Liver (tissue), 8 donors: ENCODE measurements at regions not wholly inside any gene's neighbourhood (a gene's known extent, or its start where the extent isn't known, plus 50 kb on each side); places are given as distances from the start of the nearest gene placed in this dataset.

Experiments
- DNase-seq: peaks from one replicate; pipeline ENCODE4 v3.0.0-alpha.2; 2017; ENCODE audit warnings: low spot score
- H3K27ac ChIP-seq, 2 donors: one replicate each; pipeline ENCODE4 v1.7.0; 2013; ENCODE audit warnings: inconsistent platforms in 2 of 2, low read length in 2 of 2, control low read depth in 1 of 2, low read depth in 1 of 2, mild to moderate bottlenecking in 1 of 2
- H3K27me3 ChIP-seq, 4 donors: one replicate each; pipeline versions ENCODE4 v1.6.1 to v1.7.0; 2013; ENCODE audit warnings: low read length in 3 of 4, inconsistent platforms in 1 of 4, mild to moderate bottlenecking in 1 of 4, moderate library complexity in 1 of 4; ENCODE audit not compliant: control insufficient read depth in 4 of 4, insufficient read depth in 4 of 4
- H3K36me3 ChIP-seq, 4 donors: one replicate each; pipeline versions ENCODE4 v1.6.1 to v1.7.0; 2013; ENCODE audit warnings: low read length in 3 of 4, mild to moderate bottlenecking in 3 of 4, low read depth in 1 of 4, moderate library complexity in 1 of 4; ENCODE audit not compliant: control insufficient read depth in 4 of 4, insufficient read depth in 3 of 4
- H3K4me1 ChIP-seq, 4 donors: one replicate each; pipeline versions ENCODE4 v1.6.1 to v1.7.0; 2013; ENCODE audit warnings: low read length in 3 of 4, mild to moderate bottlenecking in 3 of 4, moderate library complexity in 1 of 4; ENCODE audit not compliant: control insufficient read depth in 4 of 4, insufficient read depth in 4 of 4
- H3K4me3 ChIP-seq, 3 donors: one replicate each; pipeline versions ENCODE4 v1.6.1 to v1.7.0; 2013; ENCODE audit warnings: low read length in 3 of 3, control low read depth in 1 of 3, low read depth in 1 of 3, mild to moderate bottlenecking in 1 of 3
- H3K9ac ChIP-seq, 2 donors: one replicate each; pipeline ENCODE4 v1.7.0; 2013; ENCODE audit warnings: low read length in 2 of 2, mild to moderate bottlenecking in 2 of 2, moderate library complexity in 2 of 2, control low read depth in 1 of 2, low read depth in 1 of 2
- H3K9me3 ChIP-seq, 4 donors: one replicate each; pipeline versions ENCODE4 v1.6.1 to v1.7.0; 2013; ENCODE audit warnings: low read length in 3 of 4; ENCODE audit not compliant: control insufficient read depth in 4 of 4
- CTCF ChIP-seq: fragments of 150-350 bp; IDR thresholded peaks from 2 replicates; pipeline ENCODE4 v1.5.1; 2017; ENCODE audit warnings: improper control_type of control experiment, low read depth, low read length; ENCODE audit not compliant: missing input control
- EGR1 ChIP-seq, 2 donors: IDR thresholded peaks; 2 replicates each; pipeline ENCODE4 v1.6.1; 2016 to 2018; ENCODE audit warnings: antibody characterized with exemption in 2 of 2, low read depth in 2 of 2
- FOXA1 ChIP-seq: IDR thresholded peaks from 2 replicates; pipeline ENCODE4 v1.6.1; 2016; ENCODE audit warnings: antibody characterized with exemption
- GABPA ChIP-seq, 2 donors: IDR thresholded peaks in 1 of 2; conservative IDR thresholded peaks in 1 of 2; 2 replicates each; pipeline ENCODE4 v1.6.1; 2016; ENCODE audit warnings: antibody characterized with exemption in 2 of 2, mild to moderate bottlenecking in 1 of 2, moderate library complexity in 1 of 2
- HNF4A ChIP-seq, 2 donors: conservative IDR thresholded peaks; 2 replicates each; pipeline ENCODE4 v1.6.1; 2016; ENCODE audit warnings: antibody characterized with exemption in 2 of 2, mild to moderate bottlenecking in 2 of 2
- JUND ChIP-seq, 2 donors: IDR thresholded peaks; 2 replicates each; pipeline ENCODE4 v1.6.1; 2016; ENCODE audit warnings: antibody characterized with exemption in 2 of 2
- MAX ChIP-seq: IDR thresholded peaks from 2 replicates; pipeline ENCODE4 v1.6.1; 2016; ENCODE audit warnings: antibody characterized with exemption
- NR2F2 ChIP-seq: IDR thresholded peaks from 2 replicates; pipeline ENCODE4 v1.6.1; 2016; ENCODE audit warnings: antibody characterized with exemption
- RAD21 ChIP-seq, 2 donors: IDR thresholded peaks; 2 replicates each; pipeline ENCODE4 v1.6.1; 2016; ENCODE audit warnings: antibody characterized with exemption in 2 of 2, mild to moderate bottlenecking in 2 of 2
- REST ChIP-seq: IDR thresholded peaks from 2 replicates; pipeline ENCODE4 v1.6.1; 2016; ENCODE audit warnings: antibody characterized with exemption, mild to moderate bottlenecking
- RXRA ChIP-seq, 2 donors: IDR thresholded peaks; 2 replicates each; pipeline ENCODE4 v1.6.1; 2017 to 2018; ENCODE audit warnings: antibody characterized with exemption in 2 of 2, mild to moderate bottlenecking in 1 of 2
- TAF1 ChIP-seq: conservative IDR thresholded peaks from 2 replicates; pipeline ENCODE4 v1.6.1; 2016; ENCODE audit warnings: antibody characterized with exemption, mild to moderate bottlenecking
- YY1 ChIP-seq: IDR thresholded peaks from 2 replicates; pipeline ENCODE4 v1.6.1; 2016; ENCODE audit warnings: antibody characterized with exemption, mild to moderate bottlenecking
- WGBS: extraction: QIAGEN DNeasy Blood & Tissue Kit; methylation state at CpG from one replicate; pipeline ENCODE4 v1.1.7; 2013; 5-methylcytosine and 5-hydroxymethylcytosine counted together
- TF ChIP-seq, protein P1 (sequence below): IDR thresholded peaks from 2 replicates; pipeline ENCODE4 v1.6.1; 2016; ENCODE audit warnings: antibody characterized with exemption
- TF ChIP-seq, protein P2 (sequence below): IDR thresholded peaks from 2 replicates; pipeline ENCODE4 v1.6.1; 2016; ENCODE audit warnings: antibody characterized with exemption
- donor health status: healthy.
- donor health status: healthy.
- donor health status: healthy.
- donor health status: healthy.
- donor health status: healthy.

DNA sequence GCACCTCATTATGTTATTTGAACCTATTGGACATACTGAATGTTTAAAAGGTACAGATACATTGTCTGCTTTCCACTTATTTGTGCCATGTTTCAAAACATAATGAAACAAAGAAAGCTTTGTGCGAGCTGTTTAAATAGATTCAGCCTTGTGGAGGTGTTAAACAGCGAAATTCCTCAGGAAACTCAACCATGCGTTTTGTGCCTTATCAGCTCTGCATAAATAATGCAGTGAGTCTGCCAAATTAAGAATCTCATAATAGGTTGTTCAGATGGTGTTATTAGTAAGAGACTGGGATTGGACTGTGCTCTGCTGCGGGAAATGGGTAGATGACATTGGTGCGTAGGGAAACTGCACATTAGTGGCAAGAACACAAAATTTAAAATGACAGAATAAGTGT is 163.7 kb upstream of the CLEC14A start:
- 74% methylated on average over 5 of the region's 5 CpGs for WGBS

GRCh38 chr14:38412654-38413053 is 156.8 kb upstream of the CLEC14A start:
- WGBS: 94% methylated on average over 8 of the region's 8 CpGs
- H3K27ac ChIP-seq: no peak overlapping the region
- H3K27me3 ChIP-seq: no peaks in the 10 kb centered on the region
- H3K9ac ChIP-seq: no peak overlapping the region
- TF ChIP-seq, protein P1, sequence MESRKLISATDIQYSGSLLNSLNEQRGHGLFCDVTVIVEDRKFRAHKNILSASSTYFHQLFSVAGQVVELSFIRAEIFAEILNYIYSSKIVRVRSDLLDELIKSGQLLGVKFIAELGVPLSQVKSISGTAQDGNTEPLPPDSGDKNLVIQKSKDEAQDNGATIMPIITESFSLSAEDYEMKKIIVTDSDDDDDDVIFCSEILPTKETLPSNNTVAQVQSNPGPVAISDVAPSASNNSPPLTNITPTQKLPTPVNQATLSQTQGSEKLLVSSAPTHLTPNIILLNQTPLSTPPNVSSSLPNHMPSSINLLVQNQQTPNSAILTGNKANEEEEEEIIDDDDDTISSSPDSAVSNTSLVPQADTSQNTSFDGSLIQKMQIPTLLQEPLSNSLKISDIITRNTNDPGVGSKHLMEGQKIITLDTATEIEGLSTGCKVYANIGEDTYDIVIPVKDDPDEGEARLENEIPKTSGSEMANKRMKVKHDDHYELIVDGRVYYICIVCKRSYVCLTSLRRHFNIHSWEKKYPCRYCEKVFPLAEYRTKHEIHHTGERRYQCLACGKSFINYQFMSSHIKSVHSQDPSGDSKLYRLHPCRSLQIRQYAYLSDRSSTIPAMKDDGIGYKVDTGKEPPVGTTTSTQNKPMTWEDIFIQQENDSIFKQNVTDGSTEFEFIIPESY: no peak
- no peak for TF ChIP-seq JUND (IDR thresholded peaks at IDR 0.05)
- no peaks in the 10 kb centered on the region for H3K4me1 ChIP-seq
- no peaks in the 10 kb centered on the region for H3K9me3 ChIP-seq
- no peak overlapping the region for H3K4me3 ChIP-seq
- H3K36me3 ChIP-seq: no peaks in the 10 kb centered on the region
- no peak for DNase-seq

More for the DNA sequence above, 163.7 kb upstream of the CLEC14A start:
- no peak overlapping the region for H3K9ac ChIP-seq
- H3K36me3 ChIP-seq: no peaks in the 10 kb centered on the region
- H3K27ac ChIP-seq: no peak overlapping the region
- H3K27me3 ChIP-seq: no peaks in the 10 kb centered on the region
- no peak overlapping the region for H3K4me3 ChIP-seq
- DNase-seq: no peak
- TF ChIP-seq CTCF: no peak
- TF ChIP-seq TAF1: no peak
- TF ChIP-seq REST: no peak
- no peak for TF ChIP-seq MAX
- TF ChIP-seq RAD21 (IDR thresholded peaks at IDR 0.05): no peak
- no peak for TF ChIP-seq JUND (IDR thresholded peaks at IDR 0.05)
- no peak for TF ChIP-seq YY1
- no peak for TF ChIP-seq EGR1 (IDR thresholded peaks at IDR 0.05; ENCODE audit: low read depth in 2 of 2)
- TF ChIP-seq HNF4A (conservative IDR thresholded peaks at IDR 0.05): no peak
- no peak for TF ChIP-seq NR2F2
- TF ChIP-seq RXRA (IDR thresholded peaks at IDR 0.05): no peak
- TF ChIP-seq, protein P2, sequence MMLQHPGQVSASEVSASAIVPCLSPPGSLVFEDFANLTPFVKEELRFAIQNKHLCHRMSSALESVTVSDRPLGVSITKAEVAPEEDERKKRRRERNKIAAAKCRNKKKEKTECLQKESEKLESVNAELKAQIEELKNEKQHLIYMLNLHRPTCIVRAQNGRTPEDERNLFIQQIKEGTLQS: no peak
- TF ChIP-seq GABPA (IDR thresholded peaks at IDR 0.05 in 1 of 2, conservative IDR thresholded peaks at IDR 0.05 in 1 of 2): no peak
- TF ChIP-seq FOXA1: no peak
- H3K9me3 ChIP-seq: peaks cover 0 to 2% (median 0%) of the 10 kb centered on the region in 4 donors
- no peaks in the 10 kb centered on the region for H3K4me1 ChIP-seq
